HepG2 (cell line): ENCODE measurements at regions not wholly inside any gene's neighbourhood (a gene's known extent, or its start where the extent isn't known, plus 50 kb on each side); places are given as distances from the start of the nearest gene placed in this dataset.

ENCODE experiments used
- SOX6 ChIP-seq, 2 experiments: fragments of 450-650 bp in 1 of 2; sonication (generic) in 1 of 2; formaldehyde crosslinking in 1 of 2; IDR thresholded peaks; 2 replicates each; pipeline versions ENCODE4 v1.4.0 to v1.6.1; 2017 to 2020; ENCODE audit warnings: antibody characterized with exemption in 1 of 2, mild to moderate bottlenecking in 1 of 2, missing genetic modification reagents in 1 of 2
- TF ChIP-seq, protein P1 (sequence below), 2 experiments: IDR thresholded peaks; 2 replicates each; pipeline ENCODE4 v1.6.1; 2011 to 2012; ENCODE audit warnings: low read length in 2 of 2, borderline replicate concordance in 1 of 2, low read depth in 1 of 2, mild to moderate bottlenecking in 1 of 2, moderate library complexity in 1 of 2

DNA sequence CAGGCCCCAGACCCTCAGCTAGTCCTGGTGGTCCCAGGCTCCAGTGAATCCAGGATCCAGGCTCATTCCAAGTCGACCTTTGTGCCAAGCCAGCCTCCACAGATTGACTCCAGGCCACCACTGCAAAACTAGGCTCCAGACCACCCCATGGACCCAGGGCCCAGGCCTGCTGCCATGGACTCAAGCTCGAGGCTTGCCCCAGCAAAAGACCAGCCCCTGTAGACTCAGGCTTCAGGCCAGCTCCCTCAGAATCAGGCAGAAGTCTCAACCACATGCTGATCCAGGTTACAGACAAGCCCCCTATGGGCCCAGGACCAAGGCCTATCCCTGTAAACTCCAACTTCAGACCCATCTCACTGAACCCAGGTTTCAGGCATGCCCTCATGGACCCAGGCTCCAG is 692.4 kb downstream of the PCDH19 start:
- TF ChIP-seq SOX6 (IDR thresholded peaks at IDR 0.05), result no peak
- TF ChIP-seq SOX6 (CRISPR knock-in tag; IDR thresholded peaks at IDR 0.05), result no peak
- TF ChIP-seq, protein P1, sequence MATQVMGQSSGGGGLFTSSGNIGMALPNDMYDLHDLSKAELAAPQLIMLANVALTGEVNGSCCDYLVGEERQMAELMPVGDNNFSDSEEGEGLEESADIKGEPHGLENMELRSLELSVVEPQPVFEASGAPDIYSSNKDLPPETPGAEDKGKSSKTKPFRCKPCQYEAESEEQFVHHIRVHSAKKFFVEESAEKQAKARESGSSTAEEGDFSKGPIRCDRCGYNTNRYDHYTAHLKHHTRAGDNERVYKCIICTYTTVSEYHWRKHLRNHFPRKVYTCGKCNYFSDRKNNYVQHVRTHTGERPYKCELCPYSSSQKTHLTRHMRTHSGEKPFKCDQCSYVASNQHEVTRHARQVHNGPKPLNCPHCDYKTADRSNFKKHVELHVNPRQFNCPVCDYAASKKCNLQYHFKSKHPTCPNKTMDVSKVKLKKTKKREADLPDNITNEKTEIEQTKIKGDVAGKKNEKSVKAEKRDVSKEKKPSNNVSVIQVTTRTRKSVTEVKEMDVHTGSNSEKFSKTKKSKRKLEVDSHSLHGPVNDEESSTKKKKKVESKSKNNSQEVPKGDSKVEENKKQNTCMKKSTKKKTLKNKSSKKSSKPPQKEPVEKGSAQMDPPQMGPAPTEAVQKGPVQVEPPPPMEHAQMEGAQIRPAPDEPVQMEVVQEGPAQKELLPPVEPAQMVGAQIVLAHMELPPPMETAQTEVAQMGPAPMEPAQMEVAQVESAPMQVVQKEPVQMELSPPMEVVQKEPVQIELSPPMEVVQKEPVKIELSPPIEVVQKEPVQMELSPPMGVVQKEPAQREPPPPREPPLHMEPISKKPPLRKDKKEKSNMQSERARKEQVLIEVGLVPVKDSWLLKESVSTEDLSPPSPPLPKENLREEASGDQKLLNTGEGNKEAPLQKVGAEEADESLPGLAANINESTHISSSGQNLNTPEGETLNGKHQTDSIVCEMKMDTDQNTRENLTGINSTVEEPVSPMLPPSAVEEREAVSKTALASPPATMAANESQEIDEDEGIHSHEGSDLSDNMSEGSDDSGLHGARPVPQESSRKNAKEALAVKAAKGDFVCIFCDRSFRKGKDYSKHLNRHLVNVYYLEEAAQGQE (IDR thresholded peaks at IDR 0.05; ENCODE audit: borderline replicate concordance in 1 of 2, low read depth in 1 of 2, low read length in 2 of 2), result no peak
